HCT116 (cell line): ENCODE measurements at regions not wholly inside any gene's neighbourhood (a gene's known extent, or its start where the extent isn't known, plus 50 kb on each side); places are given as distances from the start of the nearest gene placed in this dataset.

Experiments used
- ATAC-seq: fragments of 200-7000 bp; cut with Tn5 transposase; 2 replicates; pipeline ENCODE4 v1.9.1; 2020; ENCODE audit warnings: mild to moderate bottlenecking, moderate library complexity
- BruUV-seq: library from RNA; stranded (reverse); fragments of 400-500 nt; replicated peaks from 2 replicates; lab custom pipeline; 2021; lab: Mats Ljungman, UMichigan
- CTCF ChIA-PET: fragments of 300-600 bp; sonication (Branson Sonifier 250); formaldehyde crosslinking; loops from one replicate; lab custom pipeline; 2021; ENCODE audit warnings: antibody characterized with exemption; lab: Charles Lee
- POLR2A ChIA-PET: fragments of 300-600, 350-600 bp; sonication (Branson Sonifier 250); formaldehyde crosslinking; loops from one replicate; lab custom pipeline; 2021; ENCODE audit warnings: antibody characterized with exemption; lab: Charles Lee
- RAD21 ChIA-PET, 2 experiments: fragments of 300-600 bp; sonication (Branson Sonifier 250); formaldehyde crosslinking; loops; one replicate each; lab custom pipeline; 2023; ENCODE audit warnings: low total read pairs in 2 of 2; ENCODE audit not compliant: uncharacterized antibody in 2 of 2, unreplicated experiment in 2 of 2, low non-redundant PET in 1 of 2; lab: Charles Lee
- DNase-seq: peaks from one replicate; pipeline ENCODE4 v3.0.0-alpha.2; 2010; ENCODE audit warnings: low read depth, low spot score
- H2AFZ ChIP-seq: fragments of 200-600 bp; shearing (Covaris generic), sonication (generic); 2 replicates; pipeline ENCODE4 v1.6.1; 2017; ENCODE audit warnings: low read depth, mixed run types, mixed read lengths, antibody characterized with exemption, low read length; ENCODE audit not compliant: poor library complexity, severe bottlenecking
- H3K27ac ChIP-seq: 2 replicates; pipeline ENCODE4 v1.5.1; 2012; ENCODE audit warnings: low read depth, low read length
- H3K27me3 ChIP-seq: fragments of 200-600 bp; sonication (generic); 2 replicates; pipeline ENCODE4 v1.6.1; 2016; ENCODE audit warnings: mixed run types, low read length, mixed read lengths; ENCODE audit not compliant: insufficient read depth
- H3K36me3 ChIP-seq, 2 experiments: fragments of 200-500 bp in 1 of 2; fragments of 200-600 bp in 1 of 2; sonication (Bioruptor generic) in 1 of 2; sonication (generic) in 1 of 2; 2 replicates each; pipeline versions ENCODE4 v1.5.1 to v1.6.1; 2014 to 2016; ENCODE audit warnings: low read length in 2 of 2, inconsistent platforms in 1 of 2, mixed read lengths in 1 of 2, mixed run types in 1 of 2; ENCODE audit not compliant: insufficient read depth in 2 of 2, control insufficient read depth in 1 of 2
- H3K4me1 ChIP-seq, 2 experiments: fragments of 200-600 bp in 1 of 2; sonication (generic) in 1 of 2; 2 replicates each; pipeline versions ENCODE4 v1.5.1 to v1.6.1; 2012 to 2017; ENCODE audit warnings: low read length in 2 of 2, inconsistent platforms in 1 of 2, mild to moderate bottlenecking in 1 of 2, mixed read lengths in 1 of 2, mixed run types in 1 of 2, moderate library complexity in 1 of 2; ENCODE audit not compliant: insufficient read depth in 2 of 2, control insufficient read depth in 1 of 2
- H3K4me2 ChIP-seq: fragments of 200-600 bp; sonication (generic); 2 replicates; pipeline ENCODE4 v1.6.1; 2017; ENCODE audit warnings: mixed run types, low read length, mixed read lengths
- H3K4me3 ChIP-seq, 2 experiments: fragments of 200-600 bp in 1 of 2; sonication (generic) in 1 of 2; replicated peaks in 1 of 2; 2 replicates each; pipeline ENCODE4 v1.5.1; 2011 to 2016; ENCODE audit warnings: low read length in 2 of 2, control low read depth in 1 of 2, low read depth in 1 of 2, mild to moderate bottlenecking in 1 of 2, mixed read lengths in 1 of 2, mixed run types in 1 of 2
- H3K79me2 ChIP-seq: fragments of 200-600 bp; sonication (generic); 2 replicates; pipeline ENCODE4 v1.6.1; 2017; ENCODE audit warnings: mild to moderate bottlenecking, mixed run types, low read length, moderate library complexity, mixed read lengths; ENCODE audit not compliant: insufficient read depth
- H3K9ac ChIP-seq: fragments of 200-600 bp; sonication (generic); 2 replicates; pipeline ENCODE4 v1.6.1; 2016; ENCODE audit warnings: low read length, mixed read lengths
- H3K9me2 ChIP-seq: fragments of 200-600 bp; sonication (generic), shearing (Covaris generic); 2 replicates; pipeline ENCODE4 v1.6.1; 2017; ENCODE audit warnings: mixed run types, mild to moderate bottlenecking, moderate library complexity; ENCODE audit not compliant: insufficient read depth
- H3K9me3 ChIP-seq, 2 experiments: fragments of 200-500 bp in 1 of 2; fragments of 200-600 bp in 1 of 2; sonication (Bioruptor generic) in 1 of 2; sonication (generic) in 1 of 2; 2 replicates each; pipeline ENCODE4 v1.6.1; 2014 to 2017; ENCODE audit warnings: low read length in 2 of 2, mixed read lengths in 2 of 2, inconsistent platforms in 1 of 2, low read depth in 1 of 2, mild to moderate bottlenecking in 1 of 2, mixed run types in 1 of 2, moderate library complexity in 1 of 2; ENCODE audit not compliant: control insufficient read depth in 1 of 2, insufficient read depth in 1 of 2
- H4K20me1 ChIP-seq: fragments of 200-600 bp; sonication (generic), shearing (Covaris generic); 2 replicates; pipeline ENCODE4 v1.6.1; 2017; ENCODE audit warnings: mixed run types, mild to moderate bottlenecking, moderate library complexity; ENCODE audit not compliant: insufficient read depth
- CEBPB ChIP-seq: IDR thresholded peaks from 2 replicates; pipeline ENCODE4 v1.6.1; 2012; ENCODE audit warnings: low read depth
- EGR1 ChIP-seq: IDR thresholded peaks from 2 replicates; pipeline ENCODE4 v1.6.1; 2012; ENCODE audit warnings: low read depth
- ELF1 ChIP-seq: IDR thresholded peaks from 2 replicates; pipeline ENCODE4 v1.6.1; 2012; ENCODE audit warnings: low read depth, borderline replicate concordance
- EZH2 ChIP-seq: fragments of 200-600 bp; sonication (generic); IDR thresholded peaks from 2 replicates; pipeline ENCODE4 v1.6.1; 2017; ENCODE audit warnings: antibody characterized with exemption, mixed run types
- EZH2phosphoT487 ChIP-seq: fragments of 200-600 bp; IDR thresholded peaks from 2 replicates; pipeline ENCODE4 v1.6.1; 2018; ENCODE audit warnings: antibody characterized with exemption, borderline replicate concordance
- POLR2AphosphoS5 ChIP-seq: IDR thresholded peaks from 2 replicates; pipeline ENCODE4 v1.6.1; 2011; ENCODE audit warnings: mild to moderate bottlenecking, low read depth, low read length, moderate library complexity
- intact Hi-C: fragments of 100-400 bp; cut with micrococcal nuclease; formaldehyde crosslinking; loops from 2 replicates; pipeline ENCODE4 v1.10.0; 2022
- TF ChIP-seq, protein P1 (sequence below): IDR thresholded peaks from 2 replicates; pipeline ENCODE4 v1.6.1; 2012; ENCODE audit warnings: low read depth
- TF ChIP-seq, protein P2 (sequence below): IDR thresholded peaks from 2 replicates; pipeline ENCODE4 v1.6.1; 2012
- TF ChIP-seq, protein P3 (sequence below): IDR thresholded peaks from 2 replicates; pipeline ENCODE4 v1.6.1; 2012
- TF ChIP-seq, protein P4 (sequence below), 3 experiments: fragments of 200-600 bp in 1 of 3; sonication (generic) in 1 of 3; IDR thresholded peaks in 2 of 3; conservative IDR thresholded peaks in 1 of 3; 2 replicates each; pipeline ENCODE4 v1.5.1; 2012 to 2017; ENCODE audit warnings: low read depth in 2 of 3, low read length in 2 of 3, antibody characterized with exemption in 1 of 3, borderline replicate concordance in 1 of 3, control low read depth in 1 of 3, mild to moderate bottlenecking in 1 of 3, mixed read lengths in 1 of 3, mixed run types in 1 of 3, moderate library complexity in 1 of 3; ENCODE audit not compliant: insufficient read depth in 1 of 3

DNA sequence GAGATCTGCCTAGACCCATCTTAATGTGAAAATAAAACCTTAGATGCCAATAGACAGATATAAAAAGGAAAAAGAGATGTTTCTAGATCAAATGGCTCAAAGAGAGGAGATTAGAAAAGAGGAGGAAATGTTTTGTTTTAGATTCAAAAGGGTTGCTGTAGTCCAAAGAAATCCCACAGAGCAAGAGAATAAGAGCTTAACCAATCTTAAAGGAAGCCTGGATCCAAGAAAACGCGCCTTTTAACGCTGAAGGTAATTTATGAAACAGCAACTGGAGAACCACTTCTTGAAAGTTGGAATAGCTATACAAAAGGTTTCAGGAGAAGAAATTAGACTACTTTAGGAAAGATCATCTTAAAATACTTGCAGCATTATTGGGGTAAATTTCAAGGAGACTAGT, 298.8 kb downstream of the BRINP2 start:
- BruUV-seq = no TSS peak
- Histone ChIP-seq H4K20me1 (no peaks in the 10 kb centered on the region), H3K79me2 (no peaks in the 10 kb centered on the region), H3K9ac (no peak overlapping the region), H3K9me3 (no peaks in the 10 kb centered on the region), H3K4me1 (no peaks in the 10 kb centered on the region), H3K4me3 (no peak overlapping the region), H3K9me2 (no peaks in the 10 kb centered on the region), H3K27me3 (0 out of 2 replicates have a peak, but pooled peaks cover 4% of the 10 kb centered on the region), H3K27ac (no peak overlapping the region), H3K4me2 (no peak overlapping the region), H3K36me3 (no peaks in the 10 kb centered on the region), H2AFZ (no peak overlapping the region)
- intact Hi-C loops = no loop called here
- CTCF ChIA-PET = no interaction called here
- TF ChIP-seq, protein P1, sequence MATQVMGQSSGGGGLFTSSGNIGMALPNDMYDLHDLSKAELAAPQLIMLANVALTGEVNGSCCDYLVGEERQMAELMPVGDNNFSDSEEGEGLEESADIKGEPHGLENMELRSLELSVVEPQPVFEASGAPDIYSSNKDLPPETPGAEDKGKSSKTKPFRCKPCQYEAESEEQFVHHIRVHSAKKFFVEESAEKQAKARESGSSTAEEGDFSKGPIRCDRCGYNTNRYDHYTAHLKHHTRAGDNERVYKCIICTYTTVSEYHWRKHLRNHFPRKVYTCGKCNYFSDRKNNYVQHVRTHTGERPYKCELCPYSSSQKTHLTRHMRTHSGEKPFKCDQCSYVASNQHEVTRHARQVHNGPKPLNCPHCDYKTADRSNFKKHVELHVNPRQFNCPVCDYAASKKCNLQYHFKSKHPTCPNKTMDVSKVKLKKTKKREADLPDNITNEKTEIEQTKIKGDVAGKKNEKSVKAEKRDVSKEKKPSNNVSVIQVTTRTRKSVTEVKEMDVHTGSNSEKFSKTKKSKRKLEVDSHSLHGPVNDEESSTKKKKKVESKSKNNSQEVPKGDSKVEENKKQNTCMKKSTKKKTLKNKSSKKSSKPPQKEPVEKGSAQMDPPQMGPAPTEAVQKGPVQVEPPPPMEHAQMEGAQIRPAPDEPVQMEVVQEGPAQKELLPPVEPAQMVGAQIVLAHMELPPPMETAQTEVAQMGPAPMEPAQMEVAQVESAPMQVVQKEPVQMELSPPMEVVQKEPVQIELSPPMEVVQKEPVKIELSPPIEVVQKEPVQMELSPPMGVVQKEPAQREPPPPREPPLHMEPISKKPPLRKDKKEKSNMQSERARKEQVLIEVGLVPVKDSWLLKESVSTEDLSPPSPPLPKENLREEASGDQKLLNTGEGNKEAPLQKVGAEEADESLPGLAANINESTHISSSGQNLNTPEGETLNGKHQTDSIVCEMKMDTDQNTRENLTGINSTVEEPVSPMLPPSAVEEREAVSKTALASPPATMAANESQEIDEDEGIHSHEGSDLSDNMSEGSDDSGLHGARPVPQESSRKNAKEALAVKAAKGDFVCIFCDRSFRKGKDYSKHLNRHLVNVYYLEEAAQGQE = no peak
- TF ChIP-seq EGR1 = no peak
- TF ChIP-seq EZH2phosphoT487 = no peak
- no peak for TF ChIP-seq EZH2
- no peak for TF ChIP-seq POLR2AphosphoS5
- TF ChIP-seq ELF1 = no peak
- TF ChIP-seq, protein P2, sequence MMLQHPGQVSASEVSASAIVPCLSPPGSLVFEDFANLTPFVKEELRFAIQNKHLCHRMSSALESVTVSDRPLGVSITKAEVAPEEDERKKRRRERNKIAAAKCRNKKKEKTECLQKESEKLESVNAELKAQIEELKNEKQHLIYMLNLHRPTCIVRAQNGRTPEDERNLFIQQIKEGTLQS = no peak
- TF ChIP-seq, protein P3, sequence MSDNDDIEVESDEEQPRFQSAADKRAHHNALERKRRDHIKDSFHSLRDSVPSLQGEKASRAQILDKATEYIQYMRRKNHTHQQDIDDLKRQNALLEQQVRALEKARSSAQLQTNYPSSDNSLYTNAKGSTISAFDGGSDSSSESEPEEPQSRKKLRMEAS = no peak
- TF ChIP-seq, protein P4, sequence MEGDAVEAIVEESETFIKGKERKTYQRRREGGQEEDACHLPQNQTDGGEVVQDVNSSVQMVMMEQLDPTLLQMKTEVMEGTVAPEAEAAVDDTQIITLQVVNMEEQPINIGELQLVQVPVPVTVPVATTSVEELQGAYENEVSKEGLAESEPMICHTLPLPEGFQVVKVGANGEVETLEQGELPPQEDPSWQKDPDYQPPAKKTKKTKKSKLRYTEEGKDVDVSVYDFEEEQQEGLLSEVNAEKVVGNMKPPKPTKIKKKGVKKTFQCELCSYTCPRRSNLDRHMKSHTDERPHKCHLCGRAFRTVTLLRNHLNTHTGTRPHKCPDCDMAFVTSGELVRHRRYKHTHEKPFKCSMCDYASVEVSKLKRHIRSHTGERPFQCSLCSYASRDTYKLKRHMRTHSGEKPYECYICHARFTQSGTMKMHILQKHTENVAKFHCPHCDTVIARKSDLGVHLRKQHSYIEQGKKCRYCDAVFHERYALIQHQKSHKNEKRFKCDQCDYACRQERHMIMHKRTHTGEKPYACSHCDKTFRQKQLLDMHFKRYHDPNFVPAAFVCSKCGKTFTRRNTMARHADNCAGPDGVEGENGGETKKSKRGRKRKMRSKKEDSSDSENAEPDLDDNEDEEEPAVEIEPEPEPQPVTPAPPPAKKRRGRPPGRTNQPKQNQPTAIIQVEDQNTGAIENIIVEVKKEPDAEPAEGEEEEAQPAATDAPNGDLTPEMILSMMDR (IDR thresholded peaks at IDR 0.05 in 2 of 3, conservative IDR thresholded peaks at IDR 0.05 in 1 of 3; ENCODE audit: borderline replicate concordance in 1 of 3, insufficient read depth in 1 of 3, low read depth in 2 of 3, low read length in 2 of 3) = no peak
- no peak for TF ChIP-seq CEBPB
- RAD21 ChIA-PET = no interaction called here
- DNase-seq (no peak), ATAC-seq (no peak)
- POLR2A ChIA-PET = no interaction called here
